ENCODE measurements at regions not wholly inside any gene's neighbourhood (a gene's known extent, or its start where the extent isn't known, plus 50 kb on each side); places are given as distances from the start of the nearest gene placed in this dataset.

DNA sequence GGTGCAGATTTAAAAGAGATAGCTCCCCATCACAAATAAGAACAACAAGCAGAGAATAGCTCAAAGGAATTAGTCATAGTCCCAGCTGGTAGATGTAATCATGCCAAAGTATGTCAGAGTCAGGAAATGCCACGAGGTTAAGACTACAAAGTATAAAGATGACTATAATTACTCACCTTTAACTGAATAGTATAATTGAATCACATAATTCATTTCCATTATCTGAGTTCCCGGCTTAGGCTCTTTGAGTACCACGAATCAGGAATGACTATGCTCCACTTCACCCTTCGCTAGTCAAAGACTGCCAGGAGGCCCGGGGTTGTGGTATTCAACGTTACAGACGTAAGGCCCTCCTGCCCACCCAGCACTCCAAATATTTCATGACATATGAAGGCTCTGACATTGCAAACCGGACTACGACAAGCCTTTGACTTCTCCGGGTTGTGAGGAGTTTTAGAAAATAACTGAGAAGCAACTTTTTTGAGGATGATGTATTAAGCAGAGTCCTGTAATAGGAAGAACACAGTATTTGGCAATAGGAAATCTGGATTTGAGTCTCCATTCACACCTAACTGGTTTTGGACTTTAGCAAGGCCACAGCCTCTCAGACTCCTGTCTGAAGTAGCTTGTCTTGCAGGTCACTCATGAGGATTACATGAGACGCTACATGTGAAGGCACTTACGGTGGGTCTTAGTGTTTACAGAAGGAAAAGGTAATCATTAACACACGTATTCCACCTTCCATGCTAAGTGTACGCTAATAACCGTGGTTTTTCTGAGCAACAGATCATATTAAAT lies 64.6 kb downstream of the ENC1 start:
- peak overlapping the region; percentile 94 for H2AFZ ChIP-seq (ENCODE audit: low read depth, low read length, poor library complexity, severe bottlenecking)

More for the DNA sequence above, 64.6 kb downstream of the ENC1 start:
- Histone ChIP-seq H3K4me1 (ENCODE audit: control insufficient read depth in 1 of 2, insufficient read depth in 2 of 2, low read length in 2 of 2) (peaks cover 16 to 18% of the 10 kb centered on the region in 2 experiments), H3K36me3 (ENCODE audit: control insufficient read depth in 1 of 2, insufficient read depth in 2 of 2, low read length in 2 of 2) (no peaks in the 10 kb centered on the region), H3K27me3 (ENCODE audit: insufficient read depth, low read length) (no peaks in the 10 kb centered on the region), H3K9ac (ENCODE audit: low read length) (no peak overlapping the region), H3K4me2 (ENCODE audit: low read length) (peak overlapping the region; percentile 43), H4K20me1 (ENCODE audit: insufficient read depth) (no peaks in the 10 kb centered on the region), H3K4me3 (replicated peaks in 1 of 2; ENCODE audit: low read depth in 1 of 2, low read length in 2 of 2) (no peak overlapping the region), H3K9me3 (ENCODE audit: control insufficient read depth in 1 of 2, insufficient read depth in 1 of 2, low read depth in 1 of 2, low read length in 2 of 2) (no peaks in the 10 kb centered on the region), H3K9me2 (ENCODE audit: insufficient read depth) (no peaks in the 10 kb centered on the region), H3K79me2 (ENCODE audit: insufficient read depth, low read length) (no peaks in the 10 kb centered on the region), H3K27ac (ENCODE audit: low read depth, low read length) (no peak overlapping the region)
- intact Hi-C loops (cut with micrococcal nuclease): no loop called here
- CTCF ChIA-PET: no interaction called here
- no TSS peak for BruUV-seq (replicated peaks)
- TF ChIP-seq YY1 (IDR thresholded peaks at IDR 0.05; ENCODE audit: extremely low read depth, insufficient replicate concordance, low read depth, low read length) (no peak), SP1 (IDR thresholded peaks at IDR 0.05; ENCODE audit: low read depth) (no peak), SIN3A (IDR thresholded peaks at IDR 0.05; ENCODE audit: low read depth) (no peak), FOSL1 (IDR thresholded peaks at IDR 0.05; ENCODE audit: low read depth) (peak; percentile 54; the same call in 1 of the 2 replicates), JUND (IDR thresholded peaks at IDR 0.05) (peak; percentile 60; the same call in 1 of the 2 replicates)
- TF ChIP-seq, protein P1, sequence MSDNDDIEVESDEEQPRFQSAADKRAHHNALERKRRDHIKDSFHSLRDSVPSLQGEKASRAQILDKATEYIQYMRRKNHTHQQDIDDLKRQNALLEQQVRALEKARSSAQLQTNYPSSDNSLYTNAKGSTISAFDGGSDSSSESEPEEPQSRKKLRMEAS (IDR thresholded peaks at IDR 0.05): peak; percentile 41; the same call in 1 of the 2 replicates
- TF ChIP-seq, protein P2, sequence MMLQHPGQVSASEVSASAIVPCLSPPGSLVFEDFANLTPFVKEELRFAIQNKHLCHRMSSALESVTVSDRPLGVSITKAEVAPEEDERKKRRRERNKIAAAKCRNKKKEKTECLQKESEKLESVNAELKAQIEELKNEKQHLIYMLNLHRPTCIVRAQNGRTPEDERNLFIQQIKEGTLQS (IDR thresholded peaks at IDR 0.05): no peak
- TF ChIP-seq, protein P3, sequence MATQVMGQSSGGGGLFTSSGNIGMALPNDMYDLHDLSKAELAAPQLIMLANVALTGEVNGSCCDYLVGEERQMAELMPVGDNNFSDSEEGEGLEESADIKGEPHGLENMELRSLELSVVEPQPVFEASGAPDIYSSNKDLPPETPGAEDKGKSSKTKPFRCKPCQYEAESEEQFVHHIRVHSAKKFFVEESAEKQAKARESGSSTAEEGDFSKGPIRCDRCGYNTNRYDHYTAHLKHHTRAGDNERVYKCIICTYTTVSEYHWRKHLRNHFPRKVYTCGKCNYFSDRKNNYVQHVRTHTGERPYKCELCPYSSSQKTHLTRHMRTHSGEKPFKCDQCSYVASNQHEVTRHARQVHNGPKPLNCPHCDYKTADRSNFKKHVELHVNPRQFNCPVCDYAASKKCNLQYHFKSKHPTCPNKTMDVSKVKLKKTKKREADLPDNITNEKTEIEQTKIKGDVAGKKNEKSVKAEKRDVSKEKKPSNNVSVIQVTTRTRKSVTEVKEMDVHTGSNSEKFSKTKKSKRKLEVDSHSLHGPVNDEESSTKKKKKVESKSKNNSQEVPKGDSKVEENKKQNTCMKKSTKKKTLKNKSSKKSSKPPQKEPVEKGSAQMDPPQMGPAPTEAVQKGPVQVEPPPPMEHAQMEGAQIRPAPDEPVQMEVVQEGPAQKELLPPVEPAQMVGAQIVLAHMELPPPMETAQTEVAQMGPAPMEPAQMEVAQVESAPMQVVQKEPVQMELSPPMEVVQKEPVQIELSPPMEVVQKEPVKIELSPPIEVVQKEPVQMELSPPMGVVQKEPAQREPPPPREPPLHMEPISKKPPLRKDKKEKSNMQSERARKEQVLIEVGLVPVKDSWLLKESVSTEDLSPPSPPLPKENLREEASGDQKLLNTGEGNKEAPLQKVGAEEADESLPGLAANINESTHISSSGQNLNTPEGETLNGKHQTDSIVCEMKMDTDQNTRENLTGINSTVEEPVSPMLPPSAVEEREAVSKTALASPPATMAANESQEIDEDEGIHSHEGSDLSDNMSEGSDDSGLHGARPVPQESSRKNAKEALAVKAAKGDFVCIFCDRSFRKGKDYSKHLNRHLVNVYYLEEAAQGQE (IDR thresholded peaks at IDR 0.05; ENCODE audit: low read depth): no peak
- POLR2A ChIA-PET: interaction anchor here (0.7 to 1.2 kb wide), 2 partner anchors 12 to 66 kb away, joined by 3 read pairs; no protein-coding TSS in a partner anchor
- DNase-seq (ENCODE audit: low read depth, low spot score) (no peak), ATAC-seq (peak; percentile 62)
- RAD21 ChIA-PET (ENCODE audit: low non-redundant PET in 1 of 2, low total read pairs in 2 of 2, uncharacterized antibody in 2 of 2, unreplicated experiment in 2 of 2): no interaction called here
